SK-N-MC (cell line): ENCODE measurements at regions not wholly inside any gene's neighbourhood (a gene's known extent, or its start where the extent isn't known, plus 50 kb on each side); places are given as distances from the start of the nearest gene placed in this dataset.

Experiments used
- EZH2 ChIP-seq: fragments of 200-600 bp; sonication (generic); IDR thresholded peaks from one replicate; pipeline ENCODE4 v1.6.1; 2017; ENCODE audit warnings: antibody characterized with exemption
- POLR2AphosphoS5 ChIP-seq: IDR thresholded peaks from 2 replicates; pipeline ENCODE4 v1.6.1; 2012; ENCODE audit warnings: mild to moderate bottlenecking, low read depth, low read length, borderline replicate concordance

GRCh38 chr10:31668326-31668725 is 260.3 kb downstream of the ARHGAP12 start:
- TF ChIP-seq EZH2 (no peak), POLR2AphosphoS5 (no peak)
